Neural cell (in vitro differentiated cells): ENCODE measurements at regions not wholly inside any gene's neighbourhood (a gene's known extent, or its start where the extent isn't known, plus 50 kb on each side); places are given as distances from the start of the nearest gene placed in this dataset.

ENCODE experiments used
- H2AFZ ChIP-seq: fragments of 200-600, 300-800 bp; sonication (generic), shearing (Covaris generic); 2 replicates; pipeline ENCODE4 v1.6.0; 2014; ENCODE audit warnings: low read depth, mild to moderate bottlenecking, antibody characterized with exemption, low read length, moderate library complexity
- H3F3A ChIP-seq: fragments of 200-600 bp; shearing (Covaris generic); 2 replicates; pipeline ENCODE4 v1.6.1; 2016; ENCODE audit warnings: mild to moderate bottlenecking, moderate library complexity, mixed read lengths, antibody characterized with exemption, low read length; ENCODE audit not compliant: insufficient read depth, poor library complexity, severe bottlenecking
- H3K27ac ChIP-seq: fragments of 200-600, 300-800 bp; sonication (generic), shearing (Covaris generic); 2 replicates; pipeline ENCODE4 v1.5.1; 2014; ENCODE audit warnings: mild to moderate bottlenecking, low read length, moderate library complexity
- H3K27me3 ChIP-seq: fragments of 300-800, 200-600 bp; sonication (generic), shearing (Covaris generic); 2 replicates; pipeline ENCODE4 v1.6.0; 2014; ENCODE audit warnings: mild to moderate bottlenecking, low read depth, low read length, moderate library complexity; ENCODE audit not compliant: insufficient read depth
- H3K36me3 ChIP-seq: fragments of 300-800, 200-600 bp; sonication (generic), shearing (Covaris generic); 2 replicates; pipeline ENCODE4 v1.5.1; 2014; ENCODE audit warnings: mild to moderate bottlenecking, antibody characterized with exemption, low read length, moderate library complexity; ENCODE audit not compliant: insufficient read depth
- H3K4me2 ChIP-seq: fragments of 300-800, 200-600 bp; sonication (generic), shearing (Covaris generic); 2 replicates; pipeline ENCODE4 v1.6.0; 2014; ENCODE audit warnings: mild to moderate bottlenecking, low read length
- H3K4me3 ChIP-seq: fragments of 300-800, 200-600 bp; sonication (generic), shearing (Covaris generic); 2 replicates; pipeline ENCODE4 v1.5.1; 2014; ENCODE audit warnings: mild to moderate bottlenecking, low read length, moderate library complexity
- H3K79me2 ChIP-seq: fragments of 200-600 bp; shearing (Covaris generic); replicated peaks from 2 replicates; pipeline ENCODE4 v1.6.0; 2014; ENCODE audit warnings: mild to moderate bottlenecking, low read length, moderate library complexity; ENCODE audit not compliant: insufficient read depth
- H3K9ac ChIP-seq: fragments of 300-800, 200-600 bp; sonication (generic), shearing (Covaris generic); 2 replicates; pipeline ENCODE4 v1.6.1; 2016; ENCODE audit warnings: mild to moderate bottlenecking, low read length, mixed read lengths
- H3K9me2 ChIP-seq: fragments of 200-600 bp; shearing (Covaris generic); 2 replicates; pipeline ENCODE4 v1.6.1; 2016; ENCODE audit warnings: mild to moderate bottlenecking, low read length, mixed read lengths; ENCODE audit not compliant: insufficient read depth
- H3K9me3 ChIP-seq: fragments of 200-600, 300-800 bp; sonication (generic), shearing (Covaris generic); 2 replicates; pipeline ENCODE4 v1.6.1; 2016; ENCODE audit warnings: mild to moderate bottlenecking, mixed run types, low read length, moderate library complexity, mixed read lengths
- H4K20me1 ChIP-seq: fragments of 200-600 bp; shearing (Covaris generic); 2 replicates; pipeline ENCODE4 v1.6.1; 2016; ENCODE audit warnings: mild to moderate bottlenecking, mixed run types; ENCODE audit not compliant: insufficient read depth
- EP300 ChIP-seq: fragments of 450-650 bp; conservative IDR thresholded peaks from 2 replicates; pipeline ENCODE4 v1.6.1; 2014; ENCODE audit warnings: antibody characterized with exemption, mild to moderate bottlenecking, moderate library complexity; ENCODE audit not compliant: poor library complexity, severe bottlenecking
- EZH2 ChIP-seq: fragments of 200-600, 300-800 bp; shearing (Covaris generic), sonication (generic); IDR thresholded peaks from 2 replicates; pipeline ENCODE4 v1.6.1; 2014; ENCODE audit warnings: antibody characterized with exemption, low read length, borderline replicate concordance, mild to moderate bottlenecking; ENCODE audit not compliant: insufficient read depth, poor library complexity, severe bottlenecking
- MXI1 ChIP-seq: fragments of 450-650 bp; conservative IDR thresholded peaks from 2 replicates; pipeline ENCODE4 v1.6.1; 2014; ENCODE audit warnings: antibody characterized with exemption, mild to moderate bottlenecking; ENCODE audit not compliant: poor library complexity, severe bottlenecking
- POLR2AphosphoS5 ChIP-seq: IDR thresholded peaks from 2 replicates; pipeline ENCODE4 v1.6.1; 2012
- RAD21 ChIP-seq: fragments of 450-650 bp; conservative IDR thresholded peaks from 2 replicates; pipeline ENCODE4 v1.6.1; 2014; ENCODE audit warnings: antibody characterized with exemption, mild to moderate bottlenecking, moderate library complexity
- REST ChIP-seq: IDR thresholded peaks from 2 replicates; pipeline ENCODE4 v1.6.1; 2012; ENCODE audit warnings: borderline replicate concordance
- SMC3 ChIP-seq: fragments of 450-650 bp; conservative IDR thresholded peaks from 2 replicates; pipeline ENCODE4 v1.6.1; 2014; ENCODE audit warnings: antibody characterized with exemption, mild to moderate bottlenecking, moderate library complexity; ENCODE audit not compliant: poor library complexity
- TAF1 ChIP-seq: IDR thresholded peaks from 2 replicates; pipeline ENCODE4 v1.6.1; 2012; ENCODE audit warnings: low read depth
- TF ChIP-seq, protein P1 (sequence below): fragments of 450-650 bp; IDR thresholded peaks from 2 replicates; pipeline ENCODE4 v1.5.1; 2014; ENCODE audit warnings: antibody characterized with exemption, mild to moderate bottlenecking, moderate library complexity; ENCODE audit not compliant: poor library complexity, severe bottlenecking

- Histone ChIP-seq H3F3A (no peaks in the 10 kb centered on the region), H3K9me3 (no peaks in the 10 kb centered on the region), H3K9me2 (no peaks in the 10 kb centered on the region), H3K27me3 (no peaks in the 10 kb centered on the region), H3K4me2 (no peak overlapping the region), H3K79me2 (no peaks in the 10 kb centered on the region), H3K27ac (no peak overlapping the region), H4K20me1 (no peaks in the 10 kb centered on the region), H3K9ac (no peak overlapping the region), H3K4me3 (no peak overlapping the region), H2AFZ (no peak overlapping the region), H3K36me3 (no peaks in the 10 kb centered on the region)
- TF ChIP-seq RAD21 (no peak), TAF1 (no peak)
- TF ChIP-seq, protein P1, sequence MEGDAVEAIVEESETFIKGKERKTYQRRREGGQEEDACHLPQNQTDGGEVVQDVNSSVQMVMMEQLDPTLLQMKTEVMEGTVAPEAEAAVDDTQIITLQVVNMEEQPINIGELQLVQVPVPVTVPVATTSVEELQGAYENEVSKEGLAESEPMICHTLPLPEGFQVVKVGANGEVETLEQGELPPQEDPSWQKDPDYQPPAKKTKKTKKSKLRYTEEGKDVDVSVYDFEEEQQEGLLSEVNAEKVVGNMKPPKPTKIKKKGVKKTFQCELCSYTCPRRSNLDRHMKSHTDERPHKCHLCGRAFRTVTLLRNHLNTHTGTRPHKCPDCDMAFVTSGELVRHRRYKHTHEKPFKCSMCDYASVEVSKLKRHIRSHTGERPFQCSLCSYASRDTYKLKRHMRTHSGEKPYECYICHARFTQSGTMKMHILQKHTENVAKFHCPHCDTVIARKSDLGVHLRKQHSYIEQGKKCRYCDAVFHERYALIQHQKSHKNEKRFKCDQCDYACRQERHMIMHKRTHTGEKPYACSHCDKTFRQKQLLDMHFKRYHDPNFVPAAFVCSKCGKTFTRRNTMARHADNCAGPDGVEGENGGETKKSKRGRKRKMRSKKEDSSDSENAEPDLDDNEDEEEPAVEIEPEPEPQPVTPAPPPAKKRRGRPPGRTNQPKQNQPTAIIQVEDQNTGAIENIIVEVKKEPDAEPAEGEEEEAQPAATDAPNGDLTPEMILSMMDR = no peak
Observed at GRCh38 chr2:103159018-103159417, 397.2 kb downstream of the TMEM182 start.

- TF ChIP-seq TAF1 = no peak
- TF ChIP-seq EZH2 = no peak
- TF ChIP-seq, protein P1 = peak; percentile 90
- peak; percentile 94 for TF ChIP-seq RAD21
- TF ChIP-seq POLR2AphosphoS5 = no peak
- TF ChIP-seq MXI1 = no peak
- peak; percentile 90 for TF ChIP-seq SMC3
- no peak for TF ChIP-seq REST
- no peak for TF ChIP-seq EP300
- no peak overlapping the region for H3K4me3 ChIP-seq
- H2AFZ ChIP-seq = no peak overlapping the region
- H3K9me2 ChIP-seq = no peaks in the 10 kb centered on the region
- H3K27ac ChIP-seq = no peak overlapping the region
- no peaks in the 10 kb centered on the region for H3K27me3 ChIP-seq
- no peaks in the 10 kb centered on the region for H4K20me1 ChIP-seq
- H3K36me3 ChIP-seq = no peaks in the 10 kb centered on the region
- H3K9ac ChIP-seq = no peak overlapping the region
- no peaks in the 10 kb centered on the region for H3K9me3 ChIP-seq
- H3F3A ChIP-seq = peaks cover 9% of the 10 kb centered on the region
- H3K4me2 ChIP-seq = no peak overlapping the region
- no peaks in the 10 kb centered on the region for H3K79me2 ChIP-seq
Observed at GRCh38 chr2:103161456-103162289, 399.8 kb downstream of the TMEM182 start.
